ENCODE measurements at regions not wholly inside any gene's neighbourhood (a gene's known extent, or its start where the extent isn't known, plus 50 kb on each side); places are given as distances from the start of the nearest gene placed in this dataset.

- no peak overlapping the region for H3K27ac ChIP-seq
- H3K9me3 ChIP-seq (replicated peaks in 1 of 11) = no peaks in the 10 kb centered on the region; a peak in 1 of 22 replicates
These were observed 458.6 kb upstream of the DCC start for GRCh38 chr18:51881394-51881793.

GRCh38 chr18:51884039-51884438 is 456.0 kb upstream of the DCC start:
- no peak overlapping the region for H3K4me3 ChIP-seq
- TF ChIP-seq Cebpa-rat (IDR thresholded peaks at IDR 0.05) = no peak
- H3K4me1 ChIP-seq = peaks cover 0 to 11% (median 0%) of the 10 kb centered on the region in 10 experiments; a peak in 7 of 20 replicates
- H3K27ac ChIP-seq = no peak overlapping the region
- no peak overlapping the region for H3K9ac ChIP-seq
- no peak overlapping the region for H3K4me2 ChIP-seq
- no peaks in the 10 kb centered on the region; a peak in 1 of 22 replicates for H3K9me3 ChIP-seq (replicated peaks in 1 of 11)
- no peaks in the 10 kb centered on the region for H4K20me1 ChIP-seq
- no peaks in the 10 kb centered on the region for H3K27me3 ChIP-seq
- H3K36me3 ChIP-seq = no peaks in the 10 kb centered on the region

More at GRCh38 chr18:51881394-51881793, 458.6 kb upstream of the DCC start:
- TF ChIP-seq Cebpa-rat (IDR thresholded peaks at IDR 0.05) = no peak
- no peak overlapping the region for H3K9ac ChIP-seq
- no peak overlapping the region for H3K4me3 ChIP-seq
- H3K36me3 ChIP-seq = no peaks in the 10 kb centered on the region
- H4K20me1 ChIP-seq = no peaks in the 10 kb centered on the region
- no peak overlapping the region for H3K4me2 ChIP-seq
- H3K27me3 ChIP-seq = no peaks in the 10 kb centered on the region
- peaks cover 0 to 11% (median 0%) of the 10 kb centered on the region in 10 experiments; a peak in 7 of 20 replicates for H3K4me1 ChIP-seq

GRCh38 chr18:51890762-51891161 is 449.2 kb upstream of the DCC start:
- Histone ChIP-seq H4K20me1 (no peaks in the 10 kb centered on the region), H3K27me3 (no peaks in the 10 kb centered on the region), H3K4me2 (no peak overlapping the region), H3K9me3 (replicated peaks in 1 of 11) (no peaks in the 10 kb centered on the region), H3K4me1 (no peaks in the 10 kb centered on the region), H3K36me3 (no peaks in the 10 kb centered on the region), H3K4me3 (no peak overlapping the region), H3K9ac (no peak overlapping the region), H3K27ac (no peak overlapping the region)
- no peak for TF ChIP-seq Cebpa-rat (IDR thresholded peaks at IDR 0.05)

DNA sequence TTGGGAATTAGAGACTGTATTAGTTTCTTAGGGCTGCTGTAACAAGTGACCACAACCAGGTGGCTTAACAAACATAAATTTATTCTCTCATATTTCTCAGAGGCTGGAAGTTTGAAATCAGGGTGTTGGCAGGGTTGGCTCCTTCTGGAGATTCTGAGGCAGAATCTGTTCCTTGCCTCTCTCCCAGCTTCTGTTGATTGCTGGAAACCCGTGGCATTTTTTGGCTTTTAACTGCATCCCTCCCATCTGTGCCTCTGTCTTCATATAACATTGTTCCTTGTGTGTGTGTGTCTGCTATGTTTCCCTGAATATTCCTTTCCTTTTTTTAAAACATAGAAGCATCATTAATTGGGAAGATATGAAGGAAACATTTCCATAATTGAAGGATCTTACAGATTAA is 448.1 kb upstream of the DCC start:
- no peaks in the 10 kb centered on the region for H3K27me3 ChIP-seq
- H3K4me1 ChIP-seq = no peaks in the 10 kb centered on the region
- H3K9me3 ChIP-seq (replicated peaks in 1 of 11) = no peaks in the 10 kb centered on the region
- H4K20me1 ChIP-seq = no peaks in the 10 kb centered on the region
- H3K4me2 ChIP-seq = no peak overlapping the region
- no peaks in the 10 kb centered on the region for H3K36me3 ChIP-seq
- H3K9ac ChIP-seq = no peak overlapping the region
- TF ChIP-seq Cebpa-rat (IDR thresholded peaks at IDR 0.05) = no peak
- H3K4me3 ChIP-seq = no peak overlapping the region
- no peak overlapping the region for H3K27ac ChIP-seq

DNA sequence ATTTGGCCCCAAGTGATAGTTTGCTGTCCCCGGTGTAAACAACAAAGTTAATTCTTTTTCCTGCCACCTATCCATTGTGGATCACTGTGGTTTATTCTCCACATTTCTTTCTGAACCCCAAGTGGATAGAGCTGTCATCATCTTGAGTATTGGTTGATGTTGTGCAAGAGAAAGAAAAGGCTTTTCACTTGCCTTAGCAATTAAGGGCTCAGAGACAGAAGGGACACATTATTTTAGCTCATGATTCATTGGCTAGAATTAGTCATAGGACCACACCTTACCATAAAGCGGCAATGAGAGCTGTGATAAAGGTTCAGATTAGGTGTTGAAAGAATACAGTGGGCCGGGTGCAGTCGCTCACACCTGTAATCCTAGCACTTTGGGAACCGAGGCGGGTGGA is 442.1 kb upstream of the DCC start:
- peaks cover 0 to 5% (median 0%) of the 10 kb centered on the region in 10 experiments; a peak in 2 of 20 replicates for H3K4me1 ChIP-seq
- H3K27ac ChIP-seq = peak overlapping the region in 1 of 11 experiments; percentile 12; a peak in 1 of 22 replicates
- no peaks in the 10 kb centered on the region for H3K36me3 ChIP-seq
- H3K27me3 ChIP-seq = no peaks in the 10 kb centered on the region
- H3K9ac ChIP-seq = no peak overlapping the region
- no peak overlapping the region for H3K4me3 ChIP-seq
- peak in 3 of 11 experiments; percentile 2 to 43 (median 31); a peak in 2 of 22 replicates for TF ChIP-seq Cebpa-rat (IDR thresholded peaks at IDR 0.05)
- H3K9me3 ChIP-seq (replicated peaks in 1 of 11) = no peaks in the 10 kb centered on the region
- no peaks in the 10 kb centered on the region for H4K20me1 ChIP-seq
- peak overlapping the region in 3 of 11 experiments; percentile 4 to 15 (median 11); a peak in 3 of 22 replicates for H3K4me2 ChIP-seq

GRCh38 chr18:51907687-51908597 is 432.1 kb upstream of the DCC start:
- no peaks in the 10 kb centered on the region for H3K4me1 ChIP-seq
- H3K36me3 ChIP-seq = no peaks in the 10 kb centered on the region
- no peaks in the 10 kb centered on the region for H3K27me3 ChIP-seq
- no peak overlapping the region for H3K9ac ChIP-seq
- H3K4me3 ChIP-seq = no peak overlapping the region
- TF ChIP-seq Cebpa-rat (IDR thresholded peaks at IDR 0.05) = no peak
- no peaks in the 10 kb centered on the region for H4K20me1 ChIP-seq
- H3K9me3 ChIP-seq (replicated peaks in 1 of 11) = no peaks in the 10 kb centered on the region
- no peak overlapping the region for H3K4me2 ChIP-seq
- no peak overlapping the region for H3K27ac ChIP-seq

DNA sequence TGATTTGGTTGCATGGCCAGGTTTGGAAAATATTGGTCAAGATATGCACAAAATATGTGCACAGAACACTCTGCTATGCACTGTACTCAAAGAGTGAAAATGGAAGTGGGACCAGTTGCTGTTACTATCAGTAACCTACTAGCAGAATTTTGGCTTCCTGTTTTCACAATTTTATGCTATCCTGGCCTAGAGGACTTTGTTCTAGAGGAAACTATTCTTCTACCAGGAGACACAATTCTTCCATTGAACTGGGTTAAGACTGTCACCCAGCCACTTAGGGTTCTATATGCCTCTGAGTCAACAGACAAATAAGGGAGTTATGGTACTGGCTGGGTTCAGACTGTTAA is 431.4 kb upstream of the DCC start:
- no peak overlapping the region for H3K9ac ChIP-seq
- no peak overlapping the region for H3K27ac ChIP-seq
- no peak for TF ChIP-seq Cebpa-rat (IDR thresholded peaks at IDR 0.05)
- H4K20me1 ChIP-seq = no peaks in the 10 kb centered on the region
- no peak overlapping the region for H3K4me2 ChIP-seq
- no peaks in the 10 kb centered on the region for H3K9me3 ChIP-seq (replicated peaks in 1 of 11)
- H3K4me1 ChIP-seq = no peaks in the 10 kb centered on the region
- H3K27me3 ChIP-seq = no peaks in the 10 kb centered on the region
- no peak overlapping the region for H3K4me3 ChIP-seq
- no peaks in the 10 kb centered on the region for H3K36me3 ChIP-seq

DNA sequence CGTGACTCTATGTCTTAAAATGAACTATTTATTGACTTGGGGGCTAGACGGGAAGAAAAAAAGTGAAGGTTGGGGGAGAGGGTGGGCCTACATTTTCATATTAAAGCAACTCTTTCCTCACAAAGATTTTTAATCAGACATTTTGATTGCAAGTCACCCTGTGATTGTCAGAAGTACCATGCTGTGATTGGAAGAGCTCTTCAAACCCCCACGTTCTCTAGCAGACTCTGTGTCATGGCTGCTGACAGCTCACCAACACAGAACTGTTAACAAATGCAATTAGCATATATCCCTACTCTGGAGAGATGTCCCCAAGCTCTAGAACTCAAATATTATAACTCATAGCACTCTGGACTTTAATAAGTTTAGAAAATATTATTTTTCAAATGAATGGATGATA is 428.4 kb upstream of the DCC start:
- Histone ChIP-seq H4K20me1 (no peaks in the 10 kb centered on the region), H3K4me2 (no peak overlapping the region), H3K4me1 (no peaks in the 10 kb centered on the region), H3K27ac (no peak overlapping the region), H3K27me3 (no peaks in the 10 kb centered on the region), H3K4me3 (no peak overlapping the region), H3K36me3 (no peaks in the 10 kb centered on the region), H3K9me3 (replicated peaks in 1 of 11) (no peaks in the 10 kb centered on the region), H3K9ac (no peak overlapping the region)
- no peak for TF ChIP-seq Cebpa-rat (IDR thresholded peaks at IDR 0.05)

DNA sequence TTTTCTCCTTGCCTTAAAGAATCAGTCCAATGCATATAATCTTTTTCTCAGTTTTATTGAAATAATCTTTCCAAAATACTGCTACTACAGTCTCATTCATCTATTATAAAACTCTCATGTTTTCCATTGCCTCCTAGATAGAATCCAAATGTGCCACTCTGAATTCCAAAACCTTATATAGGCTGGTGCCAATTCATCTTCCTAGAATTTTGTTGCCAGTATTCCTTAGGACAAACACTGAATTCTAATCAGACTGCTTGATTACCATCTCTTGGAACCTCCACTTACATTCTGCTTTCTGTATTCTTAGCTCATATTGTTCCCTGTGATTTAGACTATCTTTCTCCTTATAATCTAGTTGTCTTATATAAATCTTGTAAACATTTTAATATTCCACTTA is 427.6 kb upstream of the DCC start:
- Histone ChIP-seq H3K36me3 (no peaks in the 10 kb centered on the region), H4K20me1 (no peaks in the 10 kb centered on the region), H3K27me3 (no peaks in the 10 kb centered on the region), H3K4me3 (no peak overlapping the region), H3K4me2 (no peak overlapping the region), H3K9me3 (replicated peaks in 1 of 11) (no peaks in the 10 kb centered on the region), H3K9ac (no peak overlapping the region), H3K27ac (no peak overlapping the region), H3K4me1 (no peaks in the 10 kb centered on the region)
- TF ChIP-seq Cebpa-rat (IDR thresholded peaks at IDR 0.05) = no peak

DNA sequence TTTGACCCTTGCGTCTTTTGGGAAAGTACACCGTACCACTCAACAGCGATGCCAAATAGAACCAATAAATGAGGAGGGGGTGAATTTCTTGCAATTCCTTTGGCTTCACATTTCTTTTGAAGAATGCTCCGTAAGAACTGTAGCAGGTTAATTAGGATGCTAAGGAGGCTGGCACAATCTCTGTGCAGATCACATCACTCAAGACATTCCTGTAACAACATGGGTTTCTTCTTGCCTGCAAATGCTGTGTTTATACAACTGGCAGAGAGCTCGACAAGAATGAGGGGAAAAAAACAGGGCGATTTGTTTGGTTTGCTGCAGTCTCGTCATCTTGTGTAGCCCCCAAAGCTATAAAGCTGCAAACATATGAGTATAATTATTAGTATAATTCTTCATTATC is 424.8 kb upstream of the DCC start:
- Histone ChIP-seq H3K36me3 (no peaks in the 10 kb centered on the region), H4K20me1 (no peaks in the 10 kb centered on the region), H3K27ac (no peak overlapping the region), H3K27me3 (no peaks in the 10 kb centered on the region), H3K4me3 (no peak overlapping the region), H3K4me1 (no peaks in the 10 kb centered on the region), H3K9ac (no peak overlapping the region), H3K9me3 (replicated peaks in 1 of 11) (no peaks in the 10 kb centered on the region), H3K4me2 (no peak overlapping the region)
- no peak for TF ChIP-seq Cebpa-rat (IDR thresholded peaks at IDR 0.05)
